T-helper 1 cell treated with Interleukin-12 subunit alpha and Interleukin-12 subunit beta and Interleukin-4 antibody, amounts not matched to agents 30 μg/mL and 1 μg/mL, for 36 hours (primary cell): ENCODE measurements at regions not wholly inside any gene's neighbourhood (a gene's known extent, or its start where the extent isn't known, plus 50 kb on each side); places are given as distances from the start of the nearest gene placed in this dataset.
"Not testable (repeated sequence)": the region's sequence is repeated elsewhere in the genome, so short reads cannot be mapped to it uniquely, and the experiment has no call there.

Source experiments
- H3K27ac Mint-ChIP-seq: one replicate; pipeline ENCODE4 v1.8.0; 2021; ENCODE audit warnings: mild to moderate bottlenecking, mixed read lengths
- H3K27me3 Mint-ChIP-seq: one replicate; pipeline ENCODE4 v1.8.0; 2021; ENCODE audit warnings: low read depth, mixed read lengths
- H3K36me3 Mint-ChIP-seq: one replicate; pipeline ENCODE4 v1.8.0; 2021; ENCODE audit warnings: low read depth, mixed read lengths
- H3K4me1 Mint-ChIP-seq: one replicate; pipeline ENCODE4 v1.8.0; 2021; ENCODE audit warnings: low read depth, mixed read lengths
- H3K4me3 Mint-ChIP-seq: one replicate; pipeline ENCODE4 v1.8.0; 2021; ENCODE audit warnings: mild to moderate bottlenecking, moderate library complexity, mixed read lengths
- H3K9me3 Mint-ChIP-seq: one replicate; pipeline ENCODE4 v1.8.0; 2021; ENCODE audit warnings: mixed read lengths

GRCh38 chr15:36161108-36161507, 418.3 kb upstream of the CDIN1 start:
- H3K4me3 Mint-ChIP-seq = no peak overlapping the region
- no peaks in the 10 kb centered on the region for H3K36me3 Mint-ChIP-seq
- no peak overlapping the region for H3K27ac Mint-ChIP-seq
- no peaks in the 10 kb centered on the region for H3K4me1 Mint-ChIP-seq
- H3K27me3 Mint-ChIP-seq = no peaks in the 10 kb centered on the region
- peaks cover 12% of the 10 kb centered on the region for H3K9me3 Mint-ChIP-seq

GRCh38 chr15:36161771-36162212, 417.6 kb upstream of the CDIN1 start:
- no peak overlapping the region for H3K4me3 Mint-ChIP-seq
- H3K4me1 Mint-ChIP-seq = no peaks in the 10 kb centered on the region
- H3K27me3 Mint-ChIP-seq = no peaks in the 10 kb centered on the region
- H3K27ac Mint-ChIP-seq = no peak overlapping the region
- no peaks in the 10 kb centered on the region for H3K36me3 Mint-ChIP-seq
- peaks cover 12% of the 10 kb centered on the region for H3K9me3 Mint-ChIP-seq

DNA sequence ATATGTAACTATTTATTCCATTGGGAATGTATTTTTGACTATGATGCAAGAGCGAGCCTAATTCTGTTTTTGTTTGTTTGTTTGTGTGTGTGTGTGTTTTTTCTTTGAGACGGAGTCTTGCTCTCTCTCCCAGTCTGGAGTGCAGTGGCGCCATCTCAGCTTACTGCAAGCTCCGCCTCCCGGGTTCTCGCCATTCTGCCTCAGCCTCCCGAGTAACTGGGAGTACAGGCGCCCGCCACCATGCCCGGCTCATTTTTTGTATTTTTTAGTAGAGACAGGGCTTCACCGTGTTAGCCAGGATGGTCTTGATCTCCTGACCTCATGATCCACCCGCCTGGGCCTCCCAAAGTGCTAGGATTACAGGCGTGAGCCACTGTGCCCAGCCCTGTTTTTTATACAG, 415.4 kb upstream of the CDIN1 start:
- not testable (repeated sequence) for H3K4me3 Mint-ChIP-seq, H3K4me1 Mint-ChIP-seq

GRCh38 chr15:36172955-36173354, 406.5 kb upstream of the CDIN1 start:
- Mint-ChIP-seq H3K27ac (no peak overlapping the region), H3K27me3 (no peaks in the 10 kb centered on the region), H3K4me1 (no peaks in the 10 kb centered on the region), H3K4me3 (no peak overlapping the region), H3K36me3 (no peaks in the 10 kb centered on the region), H3K9me3 (no peaks in the 10 kb centered on the region)

More for the DNA sequence above, 415.4 kb upstream of the CDIN1 start:
- H3K27ac Mint-ChIP-seq, H3K36me3 Mint-ChIP-seq, H3K27me3 Mint-ChIP-seq: not testable (repeated sequence)
- H3K9me3 Mint-ChIP-seq = peaks cover 12% of the 10 kb centered on the region

DNA sequence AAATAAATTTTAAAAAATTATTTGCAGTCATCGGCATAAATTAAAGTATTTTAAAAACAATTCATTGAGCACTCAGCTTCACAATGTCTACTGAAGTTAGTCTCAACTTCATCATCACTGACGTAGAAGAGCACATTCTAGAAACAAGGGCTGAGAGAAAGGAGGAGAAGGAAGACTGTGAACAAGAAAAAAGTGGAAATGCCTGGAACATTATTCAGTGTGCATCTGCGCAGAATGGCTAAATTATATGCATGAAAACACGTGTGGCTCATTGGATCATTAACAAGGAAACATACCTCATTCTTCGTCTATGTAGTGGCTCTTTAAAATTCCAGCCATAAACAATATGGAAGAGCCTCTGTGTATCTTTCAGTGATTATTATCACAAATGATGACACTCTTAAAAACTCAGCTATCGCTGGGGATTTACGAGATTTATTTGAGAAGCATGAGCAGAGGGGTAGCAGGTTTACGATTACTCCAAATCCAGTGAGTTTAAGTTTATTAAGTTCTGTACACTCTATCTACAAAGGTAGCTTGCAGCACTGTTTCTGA, 404.2 kb upstream of the CDIN1 start:
- Mint-ChIP-seq H3K27ac (no peak overlapping the region), H3K4me1 (no peaks in the 10 kb centered on the region), H3K4me3 (no peak overlapping the region), H3K36me3 (no peaks in the 10 kb centered on the region), H3K27me3 (no peaks in the 10 kb centered on the region), H3K9me3 (no peaks in the 10 kb centered on the region)

DNA sequence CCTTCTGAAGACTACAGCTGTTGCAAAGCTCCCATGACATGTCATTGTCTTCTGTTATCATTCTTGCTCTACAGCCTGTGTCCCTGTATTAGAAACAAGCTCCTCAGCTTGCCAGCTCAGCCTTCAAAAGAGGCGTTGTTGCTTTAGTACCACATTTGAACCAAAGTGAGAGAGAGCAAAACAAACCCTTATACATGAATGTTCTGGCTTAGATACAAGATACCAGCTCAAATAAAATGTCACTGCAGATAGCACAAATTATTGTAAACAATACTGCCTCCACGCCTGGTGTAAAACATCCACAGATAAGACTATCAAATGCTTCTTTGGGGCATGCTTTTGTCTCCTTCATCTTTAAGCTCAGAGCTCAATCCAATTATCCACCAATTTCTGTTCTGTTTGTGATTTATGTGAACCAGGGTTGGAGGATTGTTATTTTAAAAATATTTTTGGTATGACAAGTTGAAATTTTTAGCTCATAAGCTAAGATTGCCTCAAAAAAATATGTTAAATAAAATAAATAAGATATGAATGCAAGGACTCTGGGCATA, 403.6 kb upstream of the CDIN1 start:
- Mint-ChIP-seq H3K36me3 (no peaks in the 10 kb centered on the region), H3K4me3 (no peak overlapping the region), H3K9me3 (no peaks in the 10 kb centered on the region), H3K27me3 (no peaks in the 10 kb centered on the region), H3K4me1 (no peaks in the 10 kb centered on the region), H3K27ac (no peak overlapping the region)

DNA sequence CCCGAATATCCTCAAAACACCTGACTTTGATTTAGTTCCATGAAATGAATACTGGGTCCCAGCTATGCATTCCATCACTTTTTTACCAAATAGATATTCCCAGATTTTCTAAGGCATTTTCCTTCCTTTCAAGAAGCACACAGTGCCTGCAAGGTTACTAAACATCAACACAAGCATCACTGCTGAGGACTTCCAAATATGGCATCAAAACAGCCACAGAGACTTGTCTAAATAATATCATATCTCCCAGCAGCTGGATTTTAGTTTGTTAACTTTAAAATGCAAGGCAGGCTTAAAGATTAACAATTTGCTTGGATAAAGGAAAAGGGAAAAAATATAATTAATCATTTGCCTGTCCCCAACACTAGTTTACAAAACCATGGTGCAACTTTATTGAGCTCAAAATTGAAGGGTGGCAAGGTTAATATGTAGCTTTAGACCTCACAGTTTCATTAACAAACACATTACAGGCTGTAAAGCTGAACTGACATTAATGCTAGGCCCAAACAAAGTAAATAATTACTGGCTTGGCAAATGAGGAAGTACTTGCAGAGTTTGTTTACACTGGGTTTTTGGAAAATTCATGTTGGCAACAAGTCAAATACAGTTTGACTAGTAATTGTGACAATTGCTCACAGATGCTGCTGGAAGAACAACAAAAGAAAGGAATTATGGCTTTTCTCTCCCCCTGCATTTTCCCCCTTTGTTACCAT, 401.7 kb upstream of the CDIN1 start:
- no peak overlapping the region for H3K27ac Mint-ChIP-seq
- H3K9me3 Mint-ChIP-seq = no peaks in the 10 kb centered on the region
- H3K4me3 Mint-ChIP-seq = no peak overlapping the region
- H3K27me3 Mint-ChIP-seq = no peaks in the 10 kb centered on the region
- H3K4me1 Mint-ChIP-seq = no peaks in the 10 kb centered on the region
- H3K36me3 Mint-ChIP-seq = no peaks in the 10 kb centered on the region

GRCh38 chr15:36178303-36178633, 401.2 kb upstream of the CDIN1 start:
- Mint-ChIP-seq H3K27ac (no peak overlapping the region), H3K4me1 (no peaks in the 10 kb centered on the region), H3K9me3 (no peaks in the 10 kb centered on the region), H3K27me3 (no peaks in the 10 kb centered on the region), H3K36me3 (no peaks in the 10 kb centered on the region), H3K4me3 (no peak overlapping the region)

GRCh38 chr15:36183201-36183600, 396.2 kb upstream of the CDIN1 start:
- Mint-ChIP-seq H3K27ac (no peak overlapping the region), H3K27me3 (no peaks in the 10 kb centered on the region), H3K4me1 (no peaks in the 10 kb centered on the region), H3K36me3 (no peaks in the 10 kb centered on the region), H3K4me3 (no peak overlapping the region), H3K9me3 (no peaks in the 10 kb centered on the region)

DNA sequence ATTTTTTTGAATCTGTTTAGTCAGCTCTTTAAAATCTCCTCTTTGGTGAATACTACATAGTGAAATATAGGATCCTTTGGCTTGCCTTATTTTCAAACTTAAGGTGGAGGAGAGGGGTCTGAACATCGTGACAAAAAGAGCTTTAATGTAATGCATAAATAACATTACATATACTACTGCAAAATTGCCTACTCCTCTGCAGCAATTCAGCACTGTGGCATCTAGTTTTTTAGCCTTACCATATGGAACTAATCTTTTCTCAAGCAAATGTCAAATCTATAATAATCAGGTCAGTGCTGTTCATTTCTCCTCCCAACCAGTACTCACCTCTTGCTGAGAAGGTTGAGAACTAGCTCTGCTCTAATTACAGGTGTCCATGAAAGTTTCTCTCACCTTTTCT, 394.0 kb upstream of the CDIN1 start:
- Mint-ChIP-seq H3K9me3 (peaks cover 3% of the 10 kb centered on the region), H3K4me3 (no peak overlapping the region), H3K27ac (no peak overlapping the region), H3K4me1 (no peaks in the 10 kb centered on the region), H3K27me3 (no peaks in the 10 kb centered on the region), H3K36me3 (no peaks in the 10 kb centered on the region)

- H3K27ac Mint-ChIP-seq = no peak overlapping the region
- no peaks in the 10 kb centered on the region for H3K4me1 Mint-ChIP-seq
- H3K36me3 Mint-ChIP-seq = no peaks in the 10 kb centered on the region
- peaks cover 3% of the 10 kb centered on the region for H3K9me3 Mint-ChIP-seq
- no peak overlapping the region for H3K4me3 Mint-ChIP-seq
- no peaks in the 10 kb centered on the region for H3K27me3 Mint-ChIP-seq
Measured at GRCh38 chr15:36185845-36186244, 393.6 kb upstream of the CDIN1 start.

DNA sequence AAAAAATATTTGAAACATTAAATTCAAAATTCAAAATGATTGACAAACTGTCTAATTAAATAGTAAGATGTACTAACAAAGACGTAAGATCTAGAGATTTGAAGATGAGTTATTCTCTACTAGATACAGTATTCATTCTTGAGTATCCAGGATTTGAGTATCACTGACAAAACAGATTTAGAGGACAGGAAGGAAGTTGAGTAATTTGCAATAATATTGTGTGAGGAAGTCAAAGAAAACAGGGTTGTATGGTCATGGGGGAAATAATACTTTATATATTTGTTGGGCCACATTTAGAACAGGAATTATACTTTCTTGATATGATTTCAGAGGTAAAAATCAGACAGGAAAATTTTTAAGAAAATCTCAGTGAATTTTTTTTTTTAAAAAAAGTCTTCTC, 393.1 kb upstream of the CDIN1 start:
- Mint-ChIP-seq H3K4me1 (no peaks in the 10 kb centered on the region), H3K4me3 (no peak overlapping the region), H3K9me3 (peaks cover 3% of the 10 kb centered on the region), H3K36me3 (no peaks in the 10 kb centered on the region), H3K27ac (no peak overlapping the region), H3K27me3 (no peaks in the 10 kb centered on the region)

DNA sequence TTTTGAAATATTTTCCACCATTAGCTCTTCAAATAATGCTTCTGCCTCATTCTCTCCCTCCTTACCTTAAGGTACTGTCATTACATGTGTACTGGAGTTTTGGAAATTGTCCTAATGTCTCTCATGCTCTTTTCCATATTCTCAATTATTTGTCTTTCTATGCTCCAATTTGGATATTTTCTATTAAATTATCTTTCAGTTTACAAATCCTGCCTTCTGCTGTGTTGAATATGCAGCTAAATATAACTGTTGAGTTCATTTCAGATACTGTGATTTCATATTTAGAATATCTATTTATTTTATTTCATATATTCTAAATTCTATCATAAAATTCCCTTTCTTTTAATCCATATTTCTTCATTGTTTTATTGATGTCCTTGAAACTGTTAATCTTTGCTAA, 388.0 kb upstream of the CDIN1 start:
- Mint-ChIP-seq H3K9me3 (peaks cover 9% of the 10 kb centered on the region), H3K27me3 (no peaks in the 10 kb centered on the region), H3K4me1 (no peaks in the 10 kb centered on the region), H3K27ac (no peak overlapping the region), H3K4me3 (no peak overlapping the region), H3K36me3 (no peaks in the 10 kb centered on the region)

DNA sequence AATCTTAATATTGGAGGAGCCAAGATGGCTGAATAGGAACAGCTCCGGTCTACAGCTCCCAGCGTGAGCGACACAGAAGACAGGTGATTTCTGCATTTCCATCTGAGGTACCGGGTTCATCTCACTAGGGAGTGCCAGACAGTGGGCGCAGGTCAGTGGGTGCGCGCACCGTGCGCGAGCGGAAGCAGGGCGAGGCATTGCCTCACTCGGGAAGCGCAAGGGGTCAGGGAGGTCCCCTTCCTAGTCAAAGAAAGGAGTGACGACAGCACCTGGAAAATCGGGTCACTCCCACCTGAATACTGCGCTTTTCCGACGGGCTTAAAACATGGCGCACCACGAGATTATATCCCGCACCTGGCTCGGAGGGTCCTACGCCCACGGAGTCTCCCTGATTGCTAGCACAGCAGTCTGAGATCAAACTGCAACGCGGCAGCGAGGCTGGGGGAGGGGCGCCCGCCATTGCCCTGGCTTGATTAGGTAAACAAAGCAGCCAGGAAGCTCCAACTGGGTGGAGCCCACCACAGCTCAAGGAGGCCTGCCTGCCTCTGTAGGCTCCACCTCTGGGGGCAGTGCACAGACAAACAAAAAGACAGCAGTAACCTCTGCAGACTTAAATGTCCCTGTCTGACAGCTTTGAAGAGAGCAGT, 383.9 kb upstream of the CDIN1 start:
- H3K27me3 Mint-ChIP-seq, H3K4me1 Mint-ChIP-seq, H3K36me3 Mint-ChIP-seq, H3K4me3 Mint-ChIP-seq, H3K27ac Mint-ChIP-seq, H3K9me3 Mint-ChIP-seq: not testable (repeated sequence)

DNA sequence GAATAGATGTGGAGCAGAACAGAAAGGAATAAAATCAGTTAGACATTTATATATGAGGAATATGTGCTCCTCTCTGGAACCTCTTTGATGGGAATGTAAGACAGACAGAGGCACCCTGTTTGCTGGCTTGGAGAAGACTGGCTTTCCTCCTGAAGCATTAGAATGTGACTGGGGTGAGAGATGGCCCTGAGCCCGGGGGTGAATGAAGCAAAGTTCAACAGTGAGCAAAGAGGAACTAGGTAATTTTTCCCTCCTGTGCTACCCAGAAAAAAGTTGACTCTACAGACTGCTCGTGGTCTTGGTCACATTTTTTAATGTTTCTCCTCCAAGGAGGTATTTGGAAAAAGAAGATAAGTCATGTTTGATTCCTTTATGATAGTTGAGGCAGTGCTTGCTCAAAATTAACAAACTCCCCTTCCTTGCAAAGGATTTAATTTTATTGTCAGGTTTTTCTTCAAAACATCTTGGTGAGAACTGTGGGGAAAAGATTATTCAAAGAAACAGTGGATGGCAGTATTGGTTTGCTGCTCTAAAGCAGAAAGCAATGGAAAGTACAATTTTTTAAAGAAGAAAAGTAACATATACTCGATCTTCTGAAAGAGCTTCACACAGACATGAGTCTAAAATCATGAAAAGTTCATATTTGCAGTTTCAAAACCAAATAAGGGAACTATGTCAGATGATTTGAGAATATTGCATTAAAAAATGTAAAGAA, 370.4 kb upstream of the CDIN1 start:
- no peaks in the 10 kb centered on the region for H3K4me1 Mint-ChIP-seq
- H3K27ac Mint-ChIP-seq = no peak overlapping the region
- H3K4me3 Mint-ChIP-seq = no peak overlapping the region
- no peaks in the 10 kb centered on the region for H3K36me3 Mint-ChIP-seq
- no peaks in the 10 kb centered on the region for H3K27me3 Mint-ChIP-seq
- no peaks in the 10 kb centered on the region for H3K9me3 Mint-ChIP-seq
